AG09309 (cell line): ENCODE measurements at regions not wholly inside any gene's neighbourhood (a gene's known extent, or its start where the extent isn't known, plus 50 kb on each side); places are given as distances from the start of the nearest gene placed in this dataset.

Experiments used
- DNase-seq: peaks from one replicate; pipeline ENCODE4 v3.0.0-alpha.2; 2010; ENCODE audit warnings: low read depth
- H3K4me3 ChIP-seq: 2 replicates; pipeline ENCODE4 v1.5.1; 2011; ENCODE audit warnings: mild to moderate bottlenecking, low read depth, low read length, moderate library complexity; ENCODE audit not compliant: control insufficient read depth
- TF ChIP-seq, protein P1 (sequence below): IDR thresholded peaks from 2 replicates; pipeline ENCODE4 v1.5.1; 2011; ENCODE audit warnings: mild to moderate bottlenecking, low read depth, low read length, inconsistent platforms; ENCODE audit not compliant: insufficient read depth, control insufficient read depth; ENCODE audit errors: missing control alignments

DNA sequence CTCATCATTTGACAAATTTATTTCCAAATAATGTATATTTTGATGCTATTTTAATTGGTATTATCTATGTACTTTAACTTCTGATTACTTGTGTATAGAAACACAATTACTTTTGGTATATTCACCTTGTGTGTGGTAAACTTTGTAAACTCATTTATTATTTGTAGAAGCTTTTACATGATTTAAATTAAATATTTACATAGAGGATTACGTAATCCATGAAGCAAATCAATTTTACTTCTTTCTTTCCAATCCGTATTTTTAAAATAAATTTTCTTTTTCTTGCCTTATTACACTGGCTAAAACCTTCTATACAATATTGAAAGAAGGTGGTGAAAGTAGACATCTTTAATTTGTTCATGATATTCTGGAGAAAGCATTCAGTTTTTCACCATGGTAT, 540.2 kb downstream of the MMUT start:
- no peak for DNase-seq
- TF ChIP-seq, protein P1, sequence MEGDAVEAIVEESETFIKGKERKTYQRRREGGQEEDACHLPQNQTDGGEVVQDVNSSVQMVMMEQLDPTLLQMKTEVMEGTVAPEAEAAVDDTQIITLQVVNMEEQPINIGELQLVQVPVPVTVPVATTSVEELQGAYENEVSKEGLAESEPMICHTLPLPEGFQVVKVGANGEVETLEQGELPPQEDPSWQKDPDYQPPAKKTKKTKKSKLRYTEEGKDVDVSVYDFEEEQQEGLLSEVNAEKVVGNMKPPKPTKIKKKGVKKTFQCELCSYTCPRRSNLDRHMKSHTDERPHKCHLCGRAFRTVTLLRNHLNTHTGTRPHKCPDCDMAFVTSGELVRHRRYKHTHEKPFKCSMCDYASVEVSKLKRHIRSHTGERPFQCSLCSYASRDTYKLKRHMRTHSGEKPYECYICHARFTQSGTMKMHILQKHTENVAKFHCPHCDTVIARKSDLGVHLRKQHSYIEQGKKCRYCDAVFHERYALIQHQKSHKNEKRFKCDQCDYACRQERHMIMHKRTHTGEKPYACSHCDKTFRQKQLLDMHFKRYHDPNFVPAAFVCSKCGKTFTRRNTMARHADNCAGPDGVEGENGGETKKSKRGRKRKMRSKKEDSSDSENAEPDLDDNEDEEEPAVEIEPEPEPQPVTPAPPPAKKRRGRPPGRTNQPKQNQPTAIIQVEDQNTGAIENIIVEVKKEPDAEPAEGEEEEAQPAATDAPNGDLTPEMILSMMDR = no peak
- H3K4me3 ChIP-seq = no peak overlapping the region

DNA sequence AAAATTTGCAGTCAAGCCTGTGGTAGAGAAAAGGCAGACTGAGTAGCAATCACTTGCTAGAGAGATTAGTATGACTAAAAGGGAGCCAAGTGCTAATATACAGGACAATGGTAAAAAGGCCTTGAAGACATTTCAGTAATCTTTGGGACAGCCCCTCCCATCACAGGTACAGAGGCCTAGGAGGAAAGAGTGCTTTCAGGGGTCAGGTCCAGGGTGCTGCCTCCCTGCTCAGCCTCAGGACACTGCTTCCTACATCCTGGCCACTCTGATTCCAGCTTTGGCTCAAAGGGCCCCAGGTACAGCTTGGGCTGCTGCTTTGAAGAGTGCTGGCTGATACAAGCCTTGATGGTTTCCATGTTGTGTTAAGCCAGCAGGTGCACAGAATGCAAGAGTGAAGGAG, 543.5 kb downstream of the MMUT start:
- DNase-seq = no peak
- TF ChIP-seq, protein P1 = no peak
- no peak overlapping the region for H3K4me3 ChIP-seq

DNA sequence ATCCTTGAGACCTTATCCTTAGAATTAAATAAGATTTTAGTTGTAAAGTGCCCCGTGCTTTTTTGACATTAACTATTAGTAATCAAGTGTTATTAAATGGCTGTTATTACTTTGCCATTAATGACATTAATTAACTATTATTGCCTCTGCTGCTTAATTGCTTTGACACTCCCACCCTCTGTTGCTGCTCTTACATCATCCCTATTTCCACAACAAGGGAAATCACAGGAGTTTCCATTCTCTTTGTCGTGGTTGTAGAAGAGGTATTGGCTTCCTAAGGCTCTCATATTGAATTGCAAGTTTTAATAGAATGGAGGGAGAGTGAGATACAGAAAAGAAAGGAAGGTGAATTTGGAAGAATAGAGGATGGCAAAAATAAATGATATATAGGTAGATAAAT, 545.8 kb downstream of the MMUT start:
- TF ChIP-seq, protein P1 = no peak
- H3K4me3 ChIP-seq = no peak overlapping the region
- DNase-seq = no peak

DNA sequence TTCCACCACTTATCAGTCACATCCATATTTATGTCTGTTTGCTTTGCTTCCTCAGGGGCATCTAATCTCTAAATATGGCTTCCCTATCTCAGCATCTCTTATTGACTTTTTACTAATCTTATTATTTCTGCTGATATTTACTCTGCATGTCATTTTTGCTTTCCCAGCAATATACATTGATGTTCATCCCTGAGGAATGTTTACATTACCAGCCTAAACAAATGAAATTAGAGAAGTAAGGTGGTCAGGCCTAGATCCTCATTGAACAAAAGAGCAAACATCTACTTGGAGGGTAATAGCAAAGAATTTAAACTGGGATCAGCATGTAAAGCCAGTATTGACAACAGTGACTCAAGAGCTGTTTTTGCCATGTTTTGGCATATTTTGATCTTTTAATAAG, 546.4 kb downstream of the MMUT start:
- TF ChIP-seq, protein P1 = no peak
- H3K4me3 ChIP-seq = no peak overlapping the region

GRCh38 chr6:48915591-48915990, 547.5 kb downstream of the MMUT start:
- TF ChIP-seq, protein P1 = no peak
- DNase-seq = no peak
- H3K4me3 ChIP-seq = no peak overlapping the region

More for the DNA sequence above, 546.4 kb downstream of the MMUT start:
- no peak for DNase-seq

- no peak overlapping the region for H3K4me3 ChIP-seq
- no peak for DNase-seq
- TF ChIP-seq, protein P1 = no peak
These were observed 550.5 kb downstream of the MMUT start for GRCh38 chr6:48912503-48912902.

DNA sequence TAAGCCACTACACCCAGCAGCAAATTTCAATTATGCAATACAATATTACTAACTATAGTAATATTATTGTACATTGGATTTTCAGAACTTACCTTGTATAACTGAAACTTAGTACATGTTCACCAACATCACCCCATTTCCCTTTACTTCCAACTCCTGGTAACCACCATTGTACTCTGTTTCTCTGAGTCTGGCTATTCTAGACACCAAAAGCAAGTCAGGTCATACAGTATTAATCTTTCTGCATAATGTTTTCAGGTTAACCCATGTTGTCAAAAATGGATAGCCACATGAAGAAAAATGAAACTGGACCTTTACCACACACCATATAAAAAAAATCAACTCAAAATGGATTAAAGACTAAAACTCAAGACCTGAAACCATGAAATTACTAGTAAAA, 558.2 kb downstream of the MMUT start:
- H3K4me3 ChIP-seq = no peak overlapping the region
- DNase-seq = no peak
- TF ChIP-seq, protein P1 = no peak
